HCT116 (cell line): ENCODE measurements at regions not wholly inside any gene's neighbourhood (a gene's known extent, or its start where the extent isn't known, plus 50 kb on each side); places are given as distances from the start of the nearest gene placed in this dataset.

Experiments used
- ATAC-seq: fragments of 200-7000 bp; cut with Tn5 transposase; 2 replicates; pipeline ENCODE4 v1.9.1; 2020; ENCODE audit warnings: mild to moderate bottlenecking, moderate library complexity
- BruUV-seq: library from RNA; stranded (reverse); fragments of 400-500 nt; replicated peaks from 2 replicates; lab custom pipeline; 2021; lab: Mats Ljungman, UMichigan
- CTCF ChIA-PET: fragments of 300-600 bp; sonication (Branson Sonifier 250); formaldehyde crosslinking; loops from one replicate; lab custom pipeline; 2021; ENCODE audit warnings: antibody characterized with exemption; lab: Charles Lee
- POLR2A ChIA-PET: fragments of 300-600, 350-600 bp; sonication (Branson Sonifier 250); formaldehyde crosslinking; loops from one replicate; lab custom pipeline; 2021; ENCODE audit warnings: antibody characterized with exemption; lab: Charles Lee
- RAD21 ChIA-PET, 2 experiments: fragments of 300-600 bp; sonication (Branson Sonifier 250); formaldehyde crosslinking; loops; one replicate each; lab custom pipeline; 2023; ENCODE audit warnings: low total read pairs in 2 of 2; ENCODE audit not compliant: uncharacterized antibody in 2 of 2, unreplicated experiment in 2 of 2, low non-redundant PET in 1 of 2; lab: Charles Lee
- DNase-seq: peaks from one replicate; pipeline ENCODE4 v3.0.0-alpha.2; 2010; ENCODE audit warnings: low read depth, low spot score
- H2AFZ ChIP-seq: fragments of 200-600 bp; shearing (Covaris generic), sonication (generic); 2 replicates; pipeline ENCODE4 v1.6.1; 2017; ENCODE audit warnings: low read depth, mixed run types, mixed read lengths, antibody characterized with exemption, low read length; ENCODE audit not compliant: poor library complexity, severe bottlenecking
- H3K27ac ChIP-seq: 2 replicates; pipeline ENCODE4 v1.5.1; 2012; ENCODE audit warnings: low read depth, low read length
- H3K27me3 ChIP-seq: fragments of 200-600 bp; sonication (generic); 2 replicates; pipeline ENCODE4 v1.6.1; 2016; ENCODE audit warnings: mixed run types, low read length, mixed read lengths; ENCODE audit not compliant: insufficient read depth
- H3K36me3 ChIP-seq, 2 experiments: fragments of 200-500 bp in 1 of 2; fragments of 200-600 bp in 1 of 2; sonication (Bioruptor generic) in 1 of 2; sonication (generic) in 1 of 2; 2 replicates each; pipeline versions ENCODE4 v1.5.1 to v1.6.1; 2014 to 2016; ENCODE audit warnings: low read length in 2 of 2, inconsistent platforms in 1 of 2, mixed read lengths in 1 of 2, mixed run types in 1 of 2; ENCODE audit not compliant: insufficient read depth in 2 of 2, control insufficient read depth in 1 of 2
- H3K4me1 ChIP-seq, 2 experiments: fragments of 200-600 bp in 1 of 2; sonication (generic) in 1 of 2; 2 replicates each; pipeline versions ENCODE4 v1.5.1 to v1.6.1; 2012 to 2017; ENCODE audit warnings: low read length in 2 of 2, inconsistent platforms in 1 of 2, mild to moderate bottlenecking in 1 of 2, mixed read lengths in 1 of 2, mixed run types in 1 of 2, moderate library complexity in 1 of 2; ENCODE audit not compliant: insufficient read depth in 2 of 2, control insufficient read depth in 1 of 2
- H3K4me2 ChIP-seq: fragments of 200-600 bp; sonication (generic); 2 replicates; pipeline ENCODE4 v1.6.1; 2017; ENCODE audit warnings: mixed run types, low read length, mixed read lengths
- H3K4me3 ChIP-seq, 2 experiments: fragments of 200-600 bp in 1 of 2; sonication (generic) in 1 of 2; replicated peaks in 1 of 2; 2 replicates each; pipeline ENCODE4 v1.5.1; 2011 to 2016; ENCODE audit warnings: low read length in 2 of 2, control low read depth in 1 of 2, low read depth in 1 of 2, mild to moderate bottlenecking in 1 of 2, mixed read lengths in 1 of 2, mixed run types in 1 of 2
- H3K79me2 ChIP-seq: fragments of 200-600 bp; sonication (generic); 2 replicates; pipeline ENCODE4 v1.6.1; 2017; ENCODE audit warnings: mild to moderate bottlenecking, mixed run types, low read length, moderate library complexity, mixed read lengths; ENCODE audit not compliant: insufficient read depth
- H3K9ac ChIP-seq: fragments of 200-600 bp; sonication (generic); 2 replicates; pipeline ENCODE4 v1.6.1; 2016; ENCODE audit warnings: low read length, mixed read lengths
- H3K9me2 ChIP-seq: fragments of 200-600 bp; sonication (generic), shearing (Covaris generic); 2 replicates; pipeline ENCODE4 v1.6.1; 2017; ENCODE audit warnings: mixed run types, mild to moderate bottlenecking, moderate library complexity; ENCODE audit not compliant: insufficient read depth
- H3K9me3 ChIP-seq, 2 experiments: fragments of 200-500 bp in 1 of 2; fragments of 200-600 bp in 1 of 2; sonication (Bioruptor generic) in 1 of 2; sonication (generic) in 1 of 2; 2 replicates each; pipeline ENCODE4 v1.6.1; 2014 to 2017; ENCODE audit warnings: low read length in 2 of 2, mixed read lengths in 2 of 2, inconsistent platforms in 1 of 2, low read depth in 1 of 2, mild to moderate bottlenecking in 1 of 2, mixed run types in 1 of 2, moderate library complexity in 1 of 2; ENCODE audit not compliant: control insufficient read depth in 1 of 2, insufficient read depth in 1 of 2
- H4K20me1 ChIP-seq: fragments of 200-600 bp; sonication (generic), shearing (Covaris generic); 2 replicates; pipeline ENCODE4 v1.6.1; 2017; ENCODE audit warnings: mixed run types, mild to moderate bottlenecking, moderate library complexity; ENCODE audit not compliant: insufficient read depth
- EGR1 ChIP-seq: IDR thresholded peaks from 2 replicates; pipeline ENCODE4 v1.6.1; 2012; ENCODE audit warnings: low read depth
- ELF1 ChIP-seq: IDR thresholded peaks from 2 replicates; pipeline ENCODE4 v1.6.1; 2012; ENCODE audit warnings: low read depth, borderline replicate concordance
- EZH2 ChIP-seq: fragments of 200-600 bp; sonication (generic); IDR thresholded peaks from 2 replicates; pipeline ENCODE4 v1.6.1; 2017; ENCODE audit warnings: antibody characterized with exemption, mixed run types
- EZH2phosphoT487 ChIP-seq: fragments of 200-600 bp; IDR thresholded peaks from 2 replicates; pipeline ENCODE4 v1.6.1; 2018; ENCODE audit warnings: antibody characterized with exemption, borderline replicate concordance
- FOSL1 ChIP-seq: IDR thresholded peaks from 2 replicates; pipeline ENCODE4 v1.6.1; 2012; ENCODE audit warnings: low read depth
- JUND ChIP-seq: IDR thresholded peaks from 2 replicates; pipeline ENCODE4 v1.6.1; 2012
- POLR2A ChIP-seq: IDR thresholded peaks from 2 replicates; pipeline ENCODE4 v1.7.0; 2011; ENCODE audit warnings: borderline replicate concordance; ENCODE audit not compliant: insufficient read depth, insufficient read length; ENCODE audit errors: extremely low read depth
- POLR2AphosphoS5 ChIP-seq: IDR thresholded peaks from 2 replicates; pipeline ENCODE4 v1.6.1; 2011; ENCODE audit warnings: mild to moderate bottlenecking, low read depth, low read length, moderate library complexity
- RAD21 ChIP-seq: IDR thresholded peaks from 2 replicates; pipeline ENCODE4 v1.6.1; 2012; ENCODE audit warnings: low read depth, mild to moderate bottlenecking
- SP1 ChIP-seq: IDR thresholded peaks from 2 replicates; pipeline ENCODE4 v1.6.1; 2012; ENCODE audit warnings: low read depth
- SRF ChIP-seq: IDR thresholded peaks from 2 replicates; pipeline ENCODE4 v1.6.1; 2012; ENCODE audit warnings: low read depth
- YY1 ChIP-seq: IDR thresholded peaks from 2 replicates; pipeline ENCODE4 v1.6.1; 2011; ENCODE audit warnings: low read length, low read depth, moderate library complexity, mild to moderate bottlenecking; ENCODE audit not compliant: insufficient replicate concordance; ENCODE audit errors: extremely low read depth
- ZFX ChIP-seq: fragments of 450-650 bp; IDR thresholded peaks from 2 replicates; pipeline ENCODE4 v1.6.1; 2017
- ZNF274 ChIP-seq: fragments of 200-500 bp; sonication (Bioruptor generic); IDR thresholded peaks from 2 replicates; pipeline ENCODE4 v1.6.1; 2014; ENCODE audit warnings: mild to moderate bottlenecking, low read depth, low read length, inconsistent platforms
- intact Hi-C: fragments of 100-400 bp; cut with micrococcal nuclease; formaldehyde crosslinking; loops from 2 replicates; pipeline ENCODE4 v1.10.0; 2022
- TF ChIP-seq, protein P1 (sequence below): IDR thresholded peaks from 2 replicates; pipeline ENCODE4 v1.6.1; 2011; ENCODE audit warnings: mild to moderate bottlenecking, low read length, moderate library complexity; ENCODE audit not compliant: insufficient replicate concordance; ENCODE audit errors: extremely low read depth
- TF ChIP-seq, protein P2 (sequence below), 3 experiments: fragments of 200-600 bp in 1 of 3; sonication (generic) in 1 of 3; IDR thresholded peaks in 2 of 3; conservative IDR thresholded peaks in 1 of 3; 2 replicates each; pipeline ENCODE4 v1.5.1; 2012 to 2017; ENCODE audit warnings: low read depth in 2 of 3, low read length in 2 of 3, antibody characterized with exemption in 1 of 3, borderline replicate concordance in 1 of 3, control low read depth in 1 of 3, mild to moderate bottlenecking in 1 of 3, mixed read lengths in 1 of 3, mixed run types in 1 of 3, moderate library complexity in 1 of 3; ENCODE audit not compliant: insufficient read depth in 1 of 3
- TF ChIP-seq, protein P3 (sequence below): IDR thresholded peaks from 2 replicates; pipeline ENCODE4 v1.6.1; 2012

DNA sequence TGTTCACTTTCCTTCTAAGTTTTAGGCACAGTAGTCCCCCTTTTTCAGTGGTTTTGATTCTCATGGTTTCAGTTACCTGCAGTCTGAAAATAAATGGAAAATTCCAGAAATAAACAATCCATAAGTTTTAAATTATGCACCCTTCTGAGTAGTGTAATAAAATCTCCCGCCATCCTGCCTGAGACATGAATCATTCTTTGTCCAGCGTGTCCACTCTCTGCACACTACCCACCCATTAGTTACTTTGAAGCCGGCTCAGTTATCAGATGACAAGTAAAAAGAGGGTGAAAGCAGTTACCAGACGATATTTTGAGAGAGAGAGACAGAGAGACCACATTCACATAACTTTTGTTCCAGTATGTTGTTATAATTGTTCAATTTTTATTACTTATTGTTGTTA is 400.5 kb downstream of the TMX3 start:
- no peaks in the 10 kb centered on the region for H3K9me2 ChIP-seq

DNA sequence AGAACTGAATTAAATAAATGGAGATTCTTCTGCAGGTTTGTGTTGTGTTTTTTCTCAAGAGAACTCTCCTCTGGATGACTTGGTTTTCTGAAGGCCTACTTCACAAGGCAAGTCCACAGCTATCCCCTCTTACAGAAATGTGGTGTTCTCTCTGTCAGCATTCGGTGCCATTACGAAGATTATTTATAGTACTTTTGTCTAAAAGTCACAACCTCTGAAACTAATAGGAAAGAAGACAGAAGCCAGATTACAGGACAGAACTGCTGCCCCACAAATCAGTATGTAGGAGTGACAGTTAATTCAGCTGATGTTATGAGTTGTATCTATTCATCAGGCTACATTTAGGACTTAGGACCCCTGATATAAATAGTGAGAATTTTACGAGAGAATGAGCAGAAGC is 413.5 kb downstream of the TMX3 start:
- ATAC-seq (no peak), DNase-seq (no peak)
- H3K9me3 ChIP-seq, result peaks cover 3 to 35% of the 10 kb centered on the region in 2 experiments; a peak in 2 of 4 replicates
- H3K27ac ChIP-seq, result no peak overlapping the region
- no peak overlapping the region for H3K9ac ChIP-seq
- H3K4me3 ChIP-seq, result no peak overlapping the region
- no peak overlapping the region for H3K4me2 ChIP-seq
- H3K9me2 ChIP-seq, result no peaks in the 10 kb centered on the region
- no peaks in the 10 kb centered on the region for H3K27me3 ChIP-seq
- H3K36me3 ChIP-seq, result no peaks in the 10 kb centered on the region
- ChIA-PET RAD21 (no interaction called here), POLR2A (no interaction called here), CTCF (no interaction called here)
- no peaks in the 10 kb centered on the region for H3K79me2 ChIP-seq
- TF ChIP-seq, protein P1, sequence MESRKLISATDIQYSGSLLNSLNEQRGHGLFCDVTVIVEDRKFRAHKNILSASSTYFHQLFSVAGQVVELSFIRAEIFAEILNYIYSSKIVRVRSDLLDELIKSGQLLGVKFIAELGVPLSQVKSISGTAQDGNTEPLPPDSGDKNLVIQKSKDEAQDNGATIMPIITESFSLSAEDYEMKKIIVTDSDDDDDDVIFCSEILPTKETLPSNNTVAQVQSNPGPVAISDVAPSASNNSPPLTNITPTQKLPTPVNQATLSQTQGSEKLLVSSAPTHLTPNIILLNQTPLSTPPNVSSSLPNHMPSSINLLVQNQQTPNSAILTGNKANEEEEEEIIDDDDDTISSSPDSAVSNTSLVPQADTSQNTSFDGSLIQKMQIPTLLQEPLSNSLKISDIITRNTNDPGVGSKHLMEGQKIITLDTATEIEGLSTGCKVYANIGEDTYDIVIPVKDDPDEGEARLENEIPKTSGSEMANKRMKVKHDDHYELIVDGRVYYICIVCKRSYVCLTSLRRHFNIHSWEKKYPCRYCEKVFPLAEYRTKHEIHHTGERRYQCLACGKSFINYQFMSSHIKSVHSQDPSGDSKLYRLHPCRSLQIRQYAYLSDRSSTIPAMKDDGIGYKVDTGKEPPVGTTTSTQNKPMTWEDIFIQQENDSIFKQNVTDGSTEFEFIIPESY, result no peak
- no peak for TF ChIP-seq RAD21
- TF ChIP-seq JUND, result no peak
- no peak for TF ChIP-seq YY1
- TF ChIP-seq EGR1, result no peak
- no peak for TF ChIP-seq ZFX
- TF ChIP-seq, protein P2, sequence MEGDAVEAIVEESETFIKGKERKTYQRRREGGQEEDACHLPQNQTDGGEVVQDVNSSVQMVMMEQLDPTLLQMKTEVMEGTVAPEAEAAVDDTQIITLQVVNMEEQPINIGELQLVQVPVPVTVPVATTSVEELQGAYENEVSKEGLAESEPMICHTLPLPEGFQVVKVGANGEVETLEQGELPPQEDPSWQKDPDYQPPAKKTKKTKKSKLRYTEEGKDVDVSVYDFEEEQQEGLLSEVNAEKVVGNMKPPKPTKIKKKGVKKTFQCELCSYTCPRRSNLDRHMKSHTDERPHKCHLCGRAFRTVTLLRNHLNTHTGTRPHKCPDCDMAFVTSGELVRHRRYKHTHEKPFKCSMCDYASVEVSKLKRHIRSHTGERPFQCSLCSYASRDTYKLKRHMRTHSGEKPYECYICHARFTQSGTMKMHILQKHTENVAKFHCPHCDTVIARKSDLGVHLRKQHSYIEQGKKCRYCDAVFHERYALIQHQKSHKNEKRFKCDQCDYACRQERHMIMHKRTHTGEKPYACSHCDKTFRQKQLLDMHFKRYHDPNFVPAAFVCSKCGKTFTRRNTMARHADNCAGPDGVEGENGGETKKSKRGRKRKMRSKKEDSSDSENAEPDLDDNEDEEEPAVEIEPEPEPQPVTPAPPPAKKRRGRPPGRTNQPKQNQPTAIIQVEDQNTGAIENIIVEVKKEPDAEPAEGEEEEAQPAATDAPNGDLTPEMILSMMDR (IDR thresholded peaks at IDR 0.05 in 2 of 3, conservative IDR thresholded peaks at IDR 0.05 in 1 of 3; ENCODE audit: borderline replicate concordance in 1 of 3, insufficient read depth in 1 of 3, low read depth in 2 of 3, low read length in 2 of 3), result no peak
- no peak for TF ChIP-seq EZH2
- TF ChIP-seq, protein P3, sequence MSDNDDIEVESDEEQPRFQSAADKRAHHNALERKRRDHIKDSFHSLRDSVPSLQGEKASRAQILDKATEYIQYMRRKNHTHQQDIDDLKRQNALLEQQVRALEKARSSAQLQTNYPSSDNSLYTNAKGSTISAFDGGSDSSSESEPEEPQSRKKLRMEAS, result no peak
- no peak for TF ChIP-seq FOSL1
- TF ChIP-seq ZNF274, result no peak
- TF ChIP-seq SP1, result no peak
- TF ChIP-seq POLR2A, result no peak
- TF ChIP-seq POLR2AphosphoS5, result no peak
- H3K4me1 ChIP-seq, result no peaks in the 10 kb centered on the region
- no peaks in the 10 kb centered on the region for H4K20me1 ChIP-seq
- BruUV-seq, result no TSS peak
- H2AFZ ChIP-seq, result no peak overlapping the region
- intact Hi-C loops, result no loop called here

More for the DNA sequence above, 400.5 kb downstream of the TMX3 start:
- H3K4me3 ChIP-seq, result no peak overlapping the region
- peaks cover 3 to 20% of the 10 kb centered on the region in 2 experiments; a peak in 2 of 4 replicates for H3K9me3 ChIP-seq
- intact Hi-C loops, result no loop called here
- H3K27ac ChIP-seq, result no peak overlapping the region
- no peak overlapping the region for H3K9ac ChIP-seq
- BruUV-seq, result no TSS peak
- no peak overlapping the region for H2AFZ ChIP-seq
- no peak overlapping the region for H3K4me2 ChIP-seq
- POLR2A ChIA-PET, result no interaction called here
- DNase-seq, result no peak
- TF ChIP-seq ZNF274, result no peak
- no peak for TF ChIP-seq EZH2phosphoT487
- no peak for TF ChIP-seq JUND
- TF ChIP-seq SRF, result no peak
- TF ChIP-seq, protein P3, result no peak
- TF ChIP-seq ELF1, result no peak
- no peak for TF ChIP-seq RAD21
- TF ChIP-seq, all 23 proteins: peak for 0
- no peaks in the 10 kb centered on the region for H3K4me1 ChIP-seq
- ATAC-seq, result no peak
- ChIA-PET RAD21 (no interaction called here), CTCF (no interaction called here)
- H3K27me3 ChIP-seq, result no peaks in the 10 kb centered on the region
- no peaks in the 10 kb centered on the region for H4K20me1 ChIP-seq
- no peaks in the 10 kb centered on the region for H3K36me3 ChIP-seq
- H3K79me2 ChIP-seq, result no peaks in the 10 kb centered on the region
